ENCODE measurements at regions not wholly inside any gene's neighbourhood (a gene's known extent, or its start where the extent isn't known, plus 50 kb on each side); places are given as distances from the start of the nearest gene placed in this dataset.

DNA sequence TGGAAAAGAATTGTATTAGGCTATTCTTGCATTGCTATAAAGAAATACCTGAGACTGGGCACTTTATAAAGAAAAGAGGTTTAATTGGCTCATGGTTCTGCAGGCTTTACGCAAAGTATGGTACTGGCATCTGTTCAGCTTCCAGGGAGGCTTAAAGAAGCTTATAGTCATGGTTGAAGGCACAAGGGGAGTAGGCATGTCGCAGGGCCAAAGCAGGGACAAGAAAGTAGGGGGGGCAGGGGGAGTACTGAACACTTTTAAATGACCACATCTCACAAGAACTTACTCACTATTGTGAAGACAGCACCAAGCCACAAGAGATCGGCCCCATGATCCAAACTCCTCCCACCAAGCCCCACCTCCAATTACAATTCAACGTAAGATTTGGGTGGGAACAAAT lies 152.5 kb upstream of the PHF14 start:
- Histone ChIP-seq H3K79me2 (ENCODE audit: insufficient read depth, low read length) (no peaks in the 10 kb centered on the region), H4K20me1 (ENCODE audit: low read depth, low read length) (no peaks in the 10 kb centered on the region), H3K4me2 (ENCODE audit: low read depth, low read length, poor library complexity, severe bottlenecking) (no peak overlapping the region), H3K27me3 (ENCODE audit: low read length) (no peaks in the 10 kb centered on the region), H3K27ac (ENCODE audit: low read depth, low read length) (no peak overlapping the region), H3K9me2 (replicated peaks; ENCODE audit: insufficient read depth, low read length) (no peaks in the 10 kb centered on the region), H3F3A (ENCODE audit: insufficient read depth) (no peaks in the 10 kb centered on the region), H3K4me3 (ENCODE audit: insufficient read depth, low read length, poor library complexity, severe bottlenecking) (no peak overlapping the region), H3K36me3 (ENCODE audit: low read length) (no peaks in the 10 kb centered on the region), H2AFZ (ENCODE audit: low read depth, low read length, severe bottlenecking) (no peak overlapping the region), H3K9me3 (ENCODE audit: insufficient read depth, low read length) (no peaks in the 10 kb centered on the region), H3K9ac (ENCODE audit: low read length) (no peak overlapping the region)
- TF ChIP-seq, protein P1, sequence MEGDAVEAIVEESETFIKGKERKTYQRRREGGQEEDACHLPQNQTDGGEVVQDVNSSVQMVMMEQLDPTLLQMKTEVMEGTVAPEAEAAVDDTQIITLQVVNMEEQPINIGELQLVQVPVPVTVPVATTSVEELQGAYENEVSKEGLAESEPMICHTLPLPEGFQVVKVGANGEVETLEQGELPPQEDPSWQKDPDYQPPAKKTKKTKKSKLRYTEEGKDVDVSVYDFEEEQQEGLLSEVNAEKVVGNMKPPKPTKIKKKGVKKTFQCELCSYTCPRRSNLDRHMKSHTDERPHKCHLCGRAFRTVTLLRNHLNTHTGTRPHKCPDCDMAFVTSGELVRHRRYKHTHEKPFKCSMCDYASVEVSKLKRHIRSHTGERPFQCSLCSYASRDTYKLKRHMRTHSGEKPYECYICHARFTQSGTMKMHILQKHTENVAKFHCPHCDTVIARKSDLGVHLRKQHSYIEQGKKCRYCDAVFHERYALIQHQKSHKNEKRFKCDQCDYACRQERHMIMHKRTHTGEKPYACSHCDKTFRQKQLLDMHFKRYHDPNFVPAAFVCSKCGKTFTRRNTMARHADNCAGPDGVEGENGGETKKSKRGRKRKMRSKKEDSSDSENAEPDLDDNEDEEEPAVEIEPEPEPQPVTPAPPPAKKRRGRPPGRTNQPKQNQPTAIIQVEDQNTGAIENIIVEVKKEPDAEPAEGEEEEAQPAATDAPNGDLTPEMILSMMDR (IDR thresholded peaks at IDR 0.05; ENCODE audit: insufficient read depth, low read length, poor library complexity, severe bottlenecking) = no peak
- no peak for TF ChIP-seq EZH2phosphoT487 (conservative IDR thresholded peaks at IDR 0.05; ENCODE audit: low read length)

DNA sequence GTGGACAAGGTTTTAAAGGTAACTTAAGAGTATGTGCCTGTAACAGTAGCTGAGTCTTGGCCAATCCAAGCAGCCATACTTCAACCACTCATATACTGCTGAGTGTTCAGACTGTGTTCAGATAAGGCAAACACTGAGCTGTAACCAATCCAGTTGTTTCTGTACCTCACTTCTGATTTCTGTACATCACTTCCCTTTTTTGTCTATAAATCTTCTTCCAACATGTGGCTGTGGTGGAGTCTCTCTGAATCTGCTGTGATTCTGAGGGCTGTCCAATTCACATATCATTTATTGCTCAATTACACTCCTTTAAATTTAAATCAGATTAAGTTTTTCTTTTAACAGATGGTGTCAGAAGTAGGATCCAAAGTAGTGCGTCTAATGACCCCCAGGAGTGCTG lies 149.5 kb upstream of the PHF14 start:
- Histone ChIP-seq H3K9me2 (replicated peaks; ENCODE audit: insufficient read depth, low read length) (no peaks in the 10 kb centered on the region), H3K36me3 (ENCODE audit: low read length) (no peaks in the 10 kb centered on the region), H3F3A (ENCODE audit: insufficient read depth) (no peaks in the 10 kb centered on the region), H3K27me3 (ENCODE audit: low read length) (no peaks in the 10 kb centered on the region), H3K9ac (ENCODE audit: low read length) (no peak overlapping the region), H3K27ac (ENCODE audit: low read depth, low read length) (no peak overlapping the region), H3K4me2 (ENCODE audit: low read depth, low read length, poor library complexity, severe bottlenecking) (no peak overlapping the region), H3K9me3 (ENCODE audit: insufficient read depth, low read length) (no peaks in the 10 kb centered on the region), H2AFZ (ENCODE audit: low read depth, low read length, severe bottlenecking) (no peak overlapping the region), H4K20me1 (ENCODE audit: low read depth, low read length) (no peaks in the 10 kb centered on the region), H3K79me2 (ENCODE audit: insufficient read depth, low read length) (no peaks in the 10 kb centered on the region), H3K4me3 (ENCODE audit: insufficient read depth, low read length, poor library complexity, severe bottlenecking) (no peak overlapping the region)
- TF ChIP-seq, protein P1 (IDR thresholded peaks at IDR 0.05; ENCODE audit: insufficient read depth, low read length, poor library complexity, severe bottlenecking) = no peak
- no peak for TF ChIP-seq EZH2phosphoT487 (conservative IDR thresholded peaks at IDR 0.05; ENCODE audit: low read length)

DNA sequence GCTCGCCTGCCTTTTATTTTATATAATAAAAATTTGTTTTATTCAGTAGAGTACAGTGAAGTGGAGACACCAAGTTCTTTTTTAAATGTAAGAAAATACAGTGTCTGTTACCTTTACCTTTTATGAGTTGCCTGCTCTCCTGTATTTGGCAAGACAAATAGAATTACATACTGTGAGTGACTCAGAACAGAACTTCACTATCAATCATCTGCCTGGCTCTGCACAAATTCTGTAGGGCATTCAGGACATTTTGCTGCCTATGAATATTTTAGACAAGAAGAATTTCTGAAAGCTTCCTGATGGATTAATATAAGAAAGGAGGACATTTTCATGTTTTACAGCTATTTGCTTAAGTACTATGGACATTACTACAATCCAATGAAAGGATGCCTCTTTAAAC lies 135.4 kb upstream of the PHF14 start:
- H4K20me1 ChIP-seq (ENCODE audit: low read depth, low read length) = peaks cover 4% of the 10 kb centered on the region; the same call in 1 of the 2 replicates
- TF ChIP-seq, protein P1 (IDR thresholded peaks at IDR 0.05; ENCODE audit: insufficient read depth, low read length, poor library complexity, severe bottlenecking) = no peak
- no peak for TF ChIP-seq EZH2phosphoT487 (conservative IDR thresholded peaks at IDR 0.05; ENCODE audit: low read length)

More for the DNA sequence above, 135.4 kb upstream of the PHF14 start:
- Histone ChIP-seq H2AFZ (ENCODE audit: low read depth, low read length, severe bottlenecking) (no peak overlapping the region), H3K27me3 (ENCODE audit: low read length) (no peaks in the 10 kb centered on the region), H3F3A (ENCODE audit: insufficient read depth) (no peaks in the 10 kb centered on the region), H3K79me2 (ENCODE audit: insufficient read depth, low read length) (no peaks in the 10 kb centered on the region), H3K9me2 (replicated peaks; ENCODE audit: insufficient read depth, low read length) (no peaks in the 10 kb centered on the region), H3K4me3 (ENCODE audit: insufficient read depth, low read length, poor library complexity, severe bottlenecking) (no peak overlapping the region), H3K4me2 (ENCODE audit: low read depth, low read length, poor library complexity, severe bottlenecking) (no peak overlapping the region), H3K36me3 (ENCODE audit: low read length) (no peaks in the 10 kb centered on the region), H3K27ac (ENCODE audit: low read depth, low read length) (no peak overlapping the region), H3K9me3 (ENCODE audit: insufficient read depth, low read length) (no peaks in the 10 kb centered on the region), H3K9ac (ENCODE audit: low read length) (no peak overlapping the region)
